ENCODE measurements at regions not wholly inside any gene's neighbourhood (a gene's known extent, or its start where the extent isn't known, plus 50 kb on each side); places are given as distances from the start of the nearest gene placed in this dataset.

GRCh38 chr12:70180130-70180529 lies 63.1 kb upstream of the CNOT2 start:
- Histone ChIP-seq H3K4me1 (ENCODE audit: control insufficient read depth in 1 of 2, insufficient read depth in 2 of 2, low read length in 2 of 2) (no peaks in the 10 kb centered on the region), H3K9me3 (ENCODE audit: control insufficient read depth in 1 of 2, low read length in 2 of 2) (no peaks in the 10 kb centered on the region), H3K9ac (ENCODE audit: low read depth in 1 of 2, low read length in 2 of 2) (no peak overlapping the region), H3K36me3 (ENCODE audit: control insufficient read depth in 1 of 2, insufficient read depth in 2 of 2, low read length in 2 of 2) (no peaks in the 10 kb centered on the region), H3K4me3 (ENCODE audit: low read depth in 1 of 2, low read length in 2 of 2) (no peak overlapping the region), H3K27ac (ENCODE audit: low read depth, low read length) (no peak overlapping the region), H3K27me3 (ENCODE audit: control insufficient read depth in 1 of 2, insufficient read depth in 2 of 2, low read length in 2 of 2) (no peaks in the 10 kb centered on the region)

DNA sequence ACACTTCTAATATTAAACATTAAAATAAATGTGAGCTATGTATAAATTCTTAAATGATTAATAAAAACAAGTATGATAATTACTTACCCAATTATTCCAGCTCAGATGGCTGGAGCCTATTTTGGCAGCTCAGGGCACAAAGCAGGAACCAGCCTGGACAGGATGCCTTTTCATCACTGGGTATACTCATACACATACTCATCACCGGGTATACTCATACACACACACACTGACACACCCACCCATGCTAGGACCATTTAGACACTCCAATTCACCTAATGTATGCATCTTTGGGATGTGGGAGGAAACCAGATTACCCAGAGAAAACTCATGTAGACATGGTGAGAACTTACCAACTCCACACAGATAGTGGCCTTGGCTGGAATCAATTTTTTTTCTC lies 57.9 kb upstream of the CNOT2 start:
- no peaks in the 10 kb centered on the region for H3K9me3 ChIP-seq (ENCODE audit: control insufficient read depth in 1 of 2, low read length in 2 of 2)
- H3K36me3 ChIP-seq (ENCODE audit: control insufficient read depth in 1 of 2, insufficient read depth in 2 of 2, low read length in 2 of 2), result no peaks in the 10 kb centered on the region
- H3K9ac ChIP-seq (ENCODE audit: low read depth in 1 of 2, low read length in 2 of 2), result no peak overlapping the region
- H3K4me1 ChIP-seq (ENCODE audit: control insufficient read depth in 1 of 2, insufficient read depth in 2 of 2, low read length in 2 of 2), result no peaks in the 10 kb centered on the region
- H3K27me3 ChIP-seq (ENCODE audit: control insufficient read depth in 1 of 2, insufficient read depth in 2 of 2, low read length in 2 of 2), result no peaks in the 10 kb centered on the region
- H3K27ac ChIP-seq (ENCODE audit: low read depth, low read length), result no peak overlapping the region
- no peak overlapping the region for H3K4me3 ChIP-seq (ENCODE audit: low read depth in 1 of 2, low read length in 2 of 2)

- H3K9ac ChIP-seq (ENCODE audit: low read depth in 1 of 2, low read length in 2 of 2), result no peak overlapping the region
- no peaks in the 10 kb centered on the region for H3K27me3 ChIP-seq (ENCODE audit: control insufficient read depth in 1 of 2, insufficient read depth in 2 of 2, low read length in 2 of 2)
- no peak overlapping the region for H3K27ac ChIP-seq (ENCODE audit: low read depth, low read length)
- H3K36me3 ChIP-seq (ENCODE audit: control insufficient read depth in 1 of 2, insufficient read depth in 2 of 2, low read length in 2 of 2), result no peaks in the 10 kb centered on the region
- H3K9me3 ChIP-seq (ENCODE audit: control insufficient read depth in 1 of 2, low read length in 2 of 2), result no peaks in the 10 kb centered on the region
- no peak overlapping the region for H3K4me3 ChIP-seq (ENCODE audit: low read depth in 1 of 2, low read length in 2 of 2)
- no peaks in the 10 kb centered on the region for H3K4me1 ChIP-seq (ENCODE audit: control insufficient read depth in 1 of 2, insufficient read depth in 2 of 2, low read length in 2 of 2)
Measured at GRCh38 chr12:70186436-70186835, 56.8 kb upstream of the CNOT2 start.

- Histone ChIP-seq H3K36me3 (ENCODE audit: control insufficient read depth in 1 of 2, insufficient read depth in 2 of 2, low read length in 2 of 2) (no peaks in the 10 kb centered on the region), H3K9ac (ENCODE audit: low read depth in 1 of 2, low read length in 2 of 2) (no peak overlapping the region), H3K4me3 (ENCODE audit: low read depth in 1 of 2, low read length in 2 of 2) (no peak overlapping the region), H3K9me3 (ENCODE audit: control insufficient read depth in 1 of 2, low read length in 2 of 2) (no peaks in the 10 kb centered on the region), H3K4me1 (ENCODE audit: control insufficient read depth in 1 of 2, insufficient read depth in 2 of 2, low read length in 2 of 2) (no peaks in the 10 kb centered on the region), H3K27ac (ENCODE audit: low read depth, low read length) (no peak overlapping the region), H3K27me3 (ENCODE audit: control insufficient read depth in 1 of 2, insufficient read depth in 2 of 2, low read length in 2 of 2) (no peaks in the 10 kb centered on the region)
Measured at GRCh38 chr12:70190262-70191010, 52.8 kb upstream of the CNOT2 start.
